K562 (cell line): ENCODE measurements at regions not wholly inside any gene's neighbourhood (a gene's known extent, or its start where the extent isn't known, plus 50 kb on each side); places are given as distances from the start of the nearest gene placed in this dataset.

Experiments used
- ATAC-seq: fragments of 200-7000 bp; cut with Tn5 transposase; 3 replicates; pipeline ENCODE4 v1.9.1; 2020; ENCODE audit warnings: moderate library complexity
- BruUV-seq: library from RNA; stranded (reverse); fragments of 400-500 nt; replicated peaks from 2 replicates; lab custom pipeline; 2021; lab: Mats Ljungman, UMichigan
- CTCF ChIA-PET: fragments of 300-600 bp; formaldehyde crosslinking; extraction: SDS; loops from one replicate; lab custom pipeline; 2021; ENCODE audit warnings: low intra/inter-chr PET ratio; lab: Yijun Ruan, JAX
- POLR2A ChIA-PET: fragments of 300-600, 350-650 bp; sonication (Branson Sonifier 250); formaldehyde crosslinking; extraction: SDS; loops from one replicate; lab custom pipeline; 2021; ENCODE audit warnings: antibody characterized with exemption, inconsistent platforms; lab: Yijun Ruan, JAX
- DNase-seq, 4 experiments: peaks; one replicate each; pipeline versions ENCODE4 v3.0.0 to v3.0.0-alpha.2; 2011 to 2018; ENCODE audit warnings: low spot score in 3 of 4, mixed read lengths in 3 of 4; ENCODE audit errors: extremely low read depth in 1 of 4
- FAIRE-seq: peaks from 2 replicates; lab custom pipeline; 2011; peaks lifted over from hg19 to GRCh38; lab: Jason Lieb, UNC
- H2AFZ ChIP-seq: 2 replicates; pipeline ENCODE4 v1.6.0; 2011; ENCODE audit warnings: low read depth, low read length, control low read depth, inconsistent platforms
- H3K27ac ChIP-seq: fragments of 200-600 bp; 3 replicates; pipeline ENCODE4 v1.8.0; 2011; ENCODE audit warnings: low read depth, mild to moderate bottlenecking, control low read depth, inconsistent platforms, low read length, moderate library complexity, mixed read lengths; ENCODE audit errors: extremely low read depth
- H3K27me3 ChIP-seq, 2 experiments: fragments of 300-600 bp in 1 of 2; 2 replicates in 1 of 2; 3 replicates in 1 of 2; pipeline versions ENCODE4 v1.6.0 to v1.8.0; 2011; ENCODE audit warnings: inconsistent platforms in 2 of 2, low read length in 2 of 2, mild to moderate bottlenecking in 1 of 2, mixed read lengths in 1 of 2, moderate library complexity in 1 of 2; ENCODE audit not compliant: control insufficient read depth in 2 of 2, insufficient read depth in 2 of 2
- H3K36me3 ChIP-seq: fragments of 300-600 bp; 3 replicates; pipeline ENCODE4 v1.8.0; 2011; ENCODE audit warnings: mild to moderate bottlenecking, low read length, inconsistent platforms; ENCODE audit not compliant: control insufficient read depth, insufficient read depth
- H3K4me1 ChIP-seq, 2 experiments: fragments of 200-600 bp in 1 of 2; replicated peaks in 1 of 2; 2 replicates in 1 of 2; 3 replicates in 1 of 2; pipeline versions ENCODE4 v1.5.1 to v1.8.0; 2011; ENCODE audit warnings: inconsistent platforms in 2 of 2, low read length in 2 of 2, mild to moderate bottlenecking in 1 of 2, mixed read lengths in 1 of 2, moderate library complexity in 1 of 2; ENCODE audit not compliant: control insufficient read depth in 2 of 2, insufficient read depth in 2 of 2
- H3K4me2 ChIP-seq: 2 replicates; pipeline ENCODE4 v1.6.1; 2011; ENCODE audit warnings: low read length, control low read depth, inconsistent platforms, mixed read lengths; ENCODE audit not compliant: insufficient read depth
- H3K4me3 ChIP-seq: fragments of 200-600 bp; sonication (generic), shearing (Covaris generic); 2 replicates; pipeline ENCODE4 v1.5.1; 2016; ENCODE audit warnings: control low read depth, inconsistent platforms
- H3K79me2 ChIP-seq: fragments of 200-600 bp; 3 replicates; pipeline ENCODE4 v1.8.0; 2011; ENCODE audit warnings: low read length, inconsistent platforms; ENCODE audit not compliant: control insufficient read depth, insufficient read depth
- H3K9ac ChIP-seq, 2 experiments: 2 replicates each; pipeline versions ENCODE4 v1.6.0 to v1.6.1; 2011; ENCODE audit warnings: low read depth in 2 of 2, low read length in 2 of 2, control low read depth in 1 of 2, inconsistent platforms in 1 of 2, mild to moderate bottlenecking in 1 of 2, mixed read lengths in 1 of 2; ENCODE audit not compliant: insufficient read depth in 1 of 2
- H3K9me1 ChIP-seq: one replicate; pipeline ENCODE4 v1.6.0; 2011; ENCODE audit warnings: inconsistent platforms, mild to moderate bottlenecking, low read length, moderate library complexity; ENCODE audit not compliant: control insufficient read depth, insufficient read depth
- H3K9me3 ChIP-seq: replicated peaks from 2 replicates; pipeline ENCODE4 v1.5.1; 2011; ENCODE audit warnings: low read depth, low read length, inconsistent platforms; ENCODE audit not compliant: control insufficient read depth, insufficient read depth
- H4K20me1 ChIP-seq: replicated peaks from 2 replicates; pipeline ENCODE4 v1.6.1; 2011; ENCODE audit warnings: low read length, inconsistent platforms, mixed read lengths; ENCODE audit not compliant: control insufficient read depth, insufficient read depth
- KLF6 ChIP-seq: fragments of 250-450 bp; sonication (Bioruptor Pico); IDR thresholded peaks from 2 replicates; pipeline ENCODE4 v1.4.0; 2020; ENCODE audit warnings: mild to moderate bottlenecking, moderate library complexity, borderline replicate concordance
- ZNF12 ChIP-seq: sonication (generic); formaldehyde crosslinking; IDR thresholded peaks from 2 replicates; pipeline ENCODE4 v1.4.0; 2020; ENCODE audit warnings: mild to moderate bottlenecking, missing genetic modification reagents
- ZNF134 ChIP-seq: fragments of 250-450 bp; sonication (Bioruptor Pico); conservative IDR thresholded peaks from 2 replicates; pipeline ENCODE4 v1.4.0; 2020
- WGBS: fragments of 100-300 bp; shearing (Covaris generic); methylation state at CpG from one replicate; pipeline ENCODE4 v1.1.6; 2016; ENCODE audit warnings: low coverage, mixed read lengths; ENCODE audit not compliant: insufficient coverage; ENCODE audit errors: missing lambda C conversion rate; 5-methylcytosine and 5-hydroxymethylcytosine counted together
- in situ Hi-C: fragments of 300-500 bp; cut with MboI; formaldehyde crosslinking; loops from 4 replicates; pipeline ENCODE4 v1.15.0; 2018; ENCODE audit warnings: inconsistent platforms, mixed read lengths
- intact Hi-C: fragments of 100-400 bp; cut with micrococcal nuclease; formaldehyde crosslinking; loops from 2 replicates; pipeline ENCODE4 v1.14.2; 2022
- TF ChIP-seq, protein P1 (sequence below): fragments of 250-450 bp; sonication (Bioruptor Pico); IDR thresholded peaks from 2 replicates; pipeline ENCODE4 v1.8.0; 2022; ENCODE audit warnings: moderate library complexity, mild to moderate bottlenecking, inconsistent platforms
- TF ChIP-seq, protein P2 (sequence below): fragments of 250-450 bp; sonication (Bioruptor Pico); IDR thresholded peaks from 2 replicates; pipeline ENCODE4 v1.4.0; 2020; ENCODE audit warnings: mild to moderate bottlenecking, moderate library complexity

DNA sequence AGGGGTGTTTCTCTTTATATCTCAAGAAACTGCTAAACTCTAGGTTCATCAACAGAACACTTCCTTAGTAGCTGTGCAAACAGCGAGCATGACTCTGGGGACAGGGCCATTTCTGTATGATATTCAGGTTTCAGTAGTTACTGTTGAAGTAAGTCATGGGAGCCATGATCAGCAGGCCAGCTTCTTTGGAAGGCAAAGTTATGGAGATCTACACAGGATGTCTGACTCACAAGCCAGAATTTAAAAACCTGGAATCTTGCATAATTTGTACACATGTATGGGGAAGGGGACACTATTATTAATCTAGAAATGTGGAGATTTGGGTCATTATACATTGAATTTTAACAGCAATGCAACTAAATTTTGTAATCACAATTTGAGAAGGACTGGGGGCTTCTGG, 187.8 kb upstream of the NR3C2 start:
- BruUV-seq: no TSS peak
- Histone ChIP-seq H3K9me1 (no peaks in the 10 kb centered on the region), H3K4me1 (no peaks in the 10 kb centered on the region), H3K9me3 (no peaks in the 10 kb centered on the region), H3K27ac (no peak overlapping the region), H3K27me3 (no peaks in the 10 kb centered on the region), H3K36me3 (no peaks in the 10 kb centered on the region), H3K79me2 (no peaks in the 10 kb centered on the region), H2AFZ (no peak overlapping the region), H3K4me3 (no peak overlapping the region), H4K20me1 (no peaks in the 10 kb centered on the region), H3K4me2 (no peak overlapping the region), H3K9ac (no peak overlapping the region)
- TF ChIP-seq, protein P1, sequence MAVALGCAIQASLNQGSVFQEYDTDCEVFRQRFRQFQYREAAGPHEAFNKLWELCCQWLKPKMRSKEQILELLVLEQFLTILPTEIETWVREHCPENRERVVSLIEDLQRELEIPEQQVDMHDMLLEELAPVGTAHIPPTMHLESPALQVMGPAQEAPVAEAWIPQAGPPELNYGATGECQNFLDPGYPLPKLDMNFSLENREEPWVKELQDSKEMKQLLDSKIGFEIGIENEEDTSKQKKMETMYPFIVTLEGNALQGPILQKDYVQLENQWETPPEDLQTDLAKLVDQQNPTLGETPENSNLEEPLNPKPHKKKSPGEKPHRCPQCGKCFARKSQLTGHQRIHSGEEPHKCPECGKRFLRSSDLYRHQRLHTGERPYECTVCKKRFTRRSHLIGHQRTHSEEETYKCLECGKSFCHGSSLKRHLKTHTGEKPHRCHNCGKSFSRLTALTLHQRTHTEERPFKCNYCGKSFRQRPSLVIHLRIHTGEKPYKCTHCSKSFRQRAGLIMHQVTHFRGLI (CRISPR knock-in tag): no peak
- TF ChIP-seq ZNF134 (CRISPR knock-in tag): no peak
- TF ChIP-seq ZNF12: no peak
- TF ChIP-seq, protein P2, sequence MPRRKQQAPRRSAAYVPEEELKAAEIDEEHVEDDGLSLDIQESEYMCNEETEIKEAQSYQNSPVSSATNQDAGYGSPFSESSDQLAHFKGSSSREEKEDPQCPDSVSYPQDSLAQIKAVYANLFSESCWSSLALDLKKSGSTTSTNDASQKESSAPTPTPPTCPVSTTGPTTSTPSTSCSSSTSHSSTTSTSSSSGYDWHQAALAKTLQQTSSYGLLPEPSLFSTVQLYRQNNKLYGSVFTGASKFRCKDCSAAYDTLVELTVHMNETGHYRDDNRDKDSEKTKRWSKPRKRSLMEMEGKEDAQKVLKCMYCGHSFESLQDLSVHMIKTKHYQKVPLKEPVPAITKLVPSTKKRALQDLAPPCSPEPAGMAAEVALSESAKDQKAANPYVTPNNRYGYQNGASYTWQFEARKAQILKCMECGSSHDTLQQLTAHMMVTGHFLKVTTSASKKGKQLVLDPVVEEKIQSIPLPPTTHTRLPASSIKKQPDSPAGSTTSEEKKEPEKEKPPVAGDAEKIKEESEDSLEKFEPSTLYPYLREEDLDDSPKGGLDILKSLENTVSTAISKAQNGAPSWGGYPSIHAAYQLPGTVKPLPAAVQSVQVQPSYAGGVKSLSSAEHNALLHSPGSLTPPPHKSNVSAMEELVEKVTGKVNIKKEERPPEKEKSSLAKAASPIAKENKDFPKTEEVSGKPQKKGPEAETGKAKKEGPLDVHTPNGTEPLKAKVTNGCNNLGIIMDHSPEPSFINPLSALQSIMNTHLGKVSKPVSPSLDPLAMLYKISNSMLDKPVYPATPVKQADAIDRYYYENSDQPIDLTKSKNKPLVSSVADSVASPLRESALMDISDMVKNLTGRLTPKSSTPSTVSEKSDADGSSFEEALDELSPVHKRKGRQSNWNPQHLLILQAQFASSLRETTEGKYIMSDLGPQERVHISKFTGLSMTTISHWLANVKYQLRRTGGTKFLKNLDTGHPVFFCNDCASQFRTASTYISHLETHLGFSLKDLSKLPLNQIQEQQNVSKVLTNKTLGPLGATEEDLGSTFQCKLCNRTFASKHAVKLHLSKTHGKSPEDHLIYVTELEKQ (CRISPR knock-in tag): no peak
- TF ChIP-seq KLF6 (CRISPR knock-in tag): no peak
- in situ Hi-C loops (no loop called here), intact Hi-C loops (no loop called here)
- POLR2A ChIA-PET: no interaction called here
- 0% methylated on average over 1 of the region's 1 CpG for WGBS
- no peak for FAIRE-seq
- no peak for ATAC-seq
- CTCF ChIA-PET: no interaction called here
- no peak for DNase-seq
